ENCODE measurements at regions not wholly inside any gene's neighbourhood (a gene's known extent, or its start where the extent isn't known, plus 50 kb on each side); places are given as distances from the start of the nearest gene placed in this dataset.

GRCh38 chrX:20445109-20445508 lies 178.4 kb upstream of the RPS6KA3 start:
- TF ChIP-seq CTCF (conservative IDR thresholded peaks at IDR 0.05; ENCODE audit: low read length) (no peak), EZH2phosphoT487 (IDR thresholded peaks at IDR 0.05; ENCODE audit: borderline replicate concordance, low read depth, low read length) (no peak)
